ENCODE measurements at regions not wholly inside any gene's neighbourhood (a gene's known extent, or its start where the extent isn't known, plus 50 kb on each side); places are given as distances from the start of the nearest gene placed in this dataset.

GRCh38 chr13:109880371-109881346 lies 94.3 kb upstream of the IRS2 start:
- no peak for DNase-seq

- no peak for DNase-seq
Observed at GRCh38 chr13:109879338-109879737, 93.0 kb upstream of the IRS2 start.

- DNase-seq = no peak
Observed at GRCh38 chr13:109877809-109878208, 91.4 kb upstream of the IRS2 start.

GRCh38 chr13:109875746-109876145 lies 89.4 kb upstream of the IRS2 start:
- DNase-seq = no peak

GRCh38 chr13:109874484-109875454 lies 88.4 kb upstream of the IRS2 start:
- peak; percentile 90 for DNase-seq

- DNase-seq = no peak
Observed at GRCh38 chr13:109873351-109874123, 87.2 kb upstream of the IRS2 start.

- DNase-seq = no peak
Observed at GRCh38 chr13:109872864-109873263, 86.5 kb upstream of the IRS2 start.

GRCh38 chr13:109870696-109871370 lies 84.5 kb upstream of the IRS2 start:
- peak; percentile 48 for DNase-seq

GRCh38 chr13:109870274-109870673 lies 83.9 kb upstream of the IRS2 start:
- DNase-seq = no peak

- DNase-seq = peak; percentile 75
Observed at GRCh38 chr13:109869312-109870237, 83.2 kb upstream of the IRS2 start.

- DNase-seq = no peak
Observed at GRCh38 chr13:109868578-109869311, 82.4 kb upstream of the IRS2 start.

GRCh38 chr13:109867766-109868165 lies 81.4 kb upstream of the IRS2 start:
- peak; percentile 38 for DNase-seq

GRCh38 chr13:109862627-109863026 lies 76.2 kb upstream of the IRS2 start:
- DNase-seq = peak; percentile 41

GRCh38 chr13:109859898-109860297 lies 73.5 kb upstream of the IRS2 start:
- DNase-seq = no peak

- no peak for DNase-seq
Observed at GRCh38 chr13:109859216-109859835, 72.9 kb upstream of the IRS2 start.

GRCh38 chr13:109858319-109858718 lies 71.9 kb upstream of the IRS2 start:
- no peak for DNase-seq

GRCh38 chr13:109857803-109858202 lies 71.4 kb upstream of the IRS2 start:
- no peak for DNase-seq

- no peak for DNase-seq
Observed at GRCh38 chr13:109857325-109857724, 70.9 kb upstream of the IRS2 start.

- no peak for DNase-seq
Observed at GRCh38 chr13:109856350-109856749, 70.0 kb upstream of the IRS2 start.

GRCh38 chr13:109853153-109853552 lies 66.8 kb upstream of the IRS2 start:
- no peak for DNase-seq

Measured in fibroblast of upper back skin (primary cell).